Ishikawa (cell line): ENCODE measurements at regions not wholly inside any gene's neighbourhood (a gene's known extent, or its start where the extent isn't known, plus 50 kb on each side); places are given as distances from the start of the nearest gene placed in this dataset.

Experiments used
- CEBPB ChIP-seq: IDR thresholded peaks from 2 replicates; pipeline ENCODE4 v1.6.1; 2012
- CREB1 ChIP-seq: IDR thresholded peaks from 2 replicates; pipeline ENCODE4 v1.6.1; 2012; ENCODE audit warnings: low read depth
- EGR1 ChIP-seq: IDR thresholded peaks from 2 replicates; pipeline ENCODE4 v1.6.1; 2012
- EP300 ChIP-seq: IDR thresholded peaks from 2 replicates; pipeline ENCODE4 v1.6.1; 2012; ENCODE audit warnings: borderline replicate concordance
- FOXM1 ChIP-seq: IDR thresholded peaks from 2 replicates; pipeline ENCODE4 v1.6.1; 2012; ENCODE audit warnings: low read depth, borderline replicate concordance
- MAX ChIP-seq: IDR thresholded peaks from 2 replicates; pipeline ENCODE4 v1.6.1; 2012
- NFIC ChIP-seq: IDR thresholded peaks from 2 replicates; pipeline ENCODE4 v1.6.1; 2012
- RAD21 ChIP-seq: IDR thresholded peaks from 2 replicates; pipeline ENCODE4 v1.6.1; 2012; ENCODE audit warnings: low read depth
- TAF1 ChIP-seq: IDR thresholded peaks from 2 replicates; pipeline ENCODE4 v1.6.1; 2012; ENCODE audit warnings: low read depth, mild to moderate bottlenecking
- TCF12 ChIP-seq: IDR thresholded peaks from 2 replicates; pipeline ENCODE4 v1.6.1; 2012; ENCODE audit warnings: low read depth
- TEAD4 ChIP-seq: IDR thresholded peaks from 2 replicates; pipeline ENCODE4 v1.6.1; 2012
- USF1 ChIP-seq: IDR thresholded peaks from 2 replicates; pipeline ENCODE4 v1.6.1; 2012
- YY1 ChIP-seq: IDR thresholded peaks from 2 replicates; pipeline ENCODE4 v1.6.1; 2012; ENCODE audit warnings: low read depth
- ZBTB7A ChIP-seq: IDR thresholded peaks from 2 replicates; pipeline ENCODE4 v1.6.1; 2012; ENCODE audit warnings: low read depth
- TF ChIP-seq, protein P1 (sequence below): IDR thresholded peaks from 2 replicates; pipeline ENCODE4 v1.6.1; 2012; ENCODE audit warnings: low read depth, mild to moderate bottlenecking

- TF ChIP-seq YY1, result no peak
- no peak for TF ChIP-seq CEBPB
- TF ChIP-seq ZBTB7A, result no peak
- no peak for TF ChIP-seq RAD21
- TF ChIP-seq EGR1, result no peak
- no peak for TF ChIP-seq TCF12
- TF ChIP-seq TAF1, result no peak
- TF ChIP-seq NFIC, result no peak
- TF ChIP-seq FOXM1, result no peak
- TF ChIP-seq USF1, result no peak
- TF ChIP-seq MAX, result no peak
- TF ChIP-seq EP300, result no peak
- no peak for TF ChIP-seq CREB1
- TF ChIP-seq TEAD4, result no peak
- TF ChIP-seq, protein P1, sequence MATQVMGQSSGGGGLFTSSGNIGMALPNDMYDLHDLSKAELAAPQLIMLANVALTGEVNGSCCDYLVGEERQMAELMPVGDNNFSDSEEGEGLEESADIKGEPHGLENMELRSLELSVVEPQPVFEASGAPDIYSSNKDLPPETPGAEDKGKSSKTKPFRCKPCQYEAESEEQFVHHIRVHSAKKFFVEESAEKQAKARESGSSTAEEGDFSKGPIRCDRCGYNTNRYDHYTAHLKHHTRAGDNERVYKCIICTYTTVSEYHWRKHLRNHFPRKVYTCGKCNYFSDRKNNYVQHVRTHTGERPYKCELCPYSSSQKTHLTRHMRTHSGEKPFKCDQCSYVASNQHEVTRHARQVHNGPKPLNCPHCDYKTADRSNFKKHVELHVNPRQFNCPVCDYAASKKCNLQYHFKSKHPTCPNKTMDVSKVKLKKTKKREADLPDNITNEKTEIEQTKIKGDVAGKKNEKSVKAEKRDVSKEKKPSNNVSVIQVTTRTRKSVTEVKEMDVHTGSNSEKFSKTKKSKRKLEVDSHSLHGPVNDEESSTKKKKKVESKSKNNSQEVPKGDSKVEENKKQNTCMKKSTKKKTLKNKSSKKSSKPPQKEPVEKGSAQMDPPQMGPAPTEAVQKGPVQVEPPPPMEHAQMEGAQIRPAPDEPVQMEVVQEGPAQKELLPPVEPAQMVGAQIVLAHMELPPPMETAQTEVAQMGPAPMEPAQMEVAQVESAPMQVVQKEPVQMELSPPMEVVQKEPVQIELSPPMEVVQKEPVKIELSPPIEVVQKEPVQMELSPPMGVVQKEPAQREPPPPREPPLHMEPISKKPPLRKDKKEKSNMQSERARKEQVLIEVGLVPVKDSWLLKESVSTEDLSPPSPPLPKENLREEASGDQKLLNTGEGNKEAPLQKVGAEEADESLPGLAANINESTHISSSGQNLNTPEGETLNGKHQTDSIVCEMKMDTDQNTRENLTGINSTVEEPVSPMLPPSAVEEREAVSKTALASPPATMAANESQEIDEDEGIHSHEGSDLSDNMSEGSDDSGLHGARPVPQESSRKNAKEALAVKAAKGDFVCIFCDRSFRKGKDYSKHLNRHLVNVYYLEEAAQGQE, result no peak
Observed at GRCh38 chr13:80945328-80945727, 604.4 kb upstream of the SPRY2 start.

- TF ChIP-seq, protein P1, result no peak
- no peak for TF ChIP-seq NFIC
- no peak for TF ChIP-seq MAX
- TF ChIP-seq USF1, result no peak
- no peak for TF ChIP-seq TAF1
- TF ChIP-seq TCF12, result no peak
- no peak for TF ChIP-seq EP300
- TF ChIP-seq RAD21, result no peak
- no peak for TF ChIP-seq ZBTB7A
- no peak for TF ChIP-seq YY1
- TF ChIP-seq EGR1, result no peak
- no peak for TF ChIP-seq CEBPB
- TF ChIP-seq FOXM1, result no peak
- TF ChIP-seq CREB1, result no peak
- TF ChIP-seq TEAD4, result no peak
Observed at GRCh38 chr13:80939581-80939980, 598.7 kb upstream of the SPRY2 start.

GRCh38 chr13:80931766-80932165, 590.8 kb upstream of the SPRY2 start:
- TF ChIP-seq TCF12, result no peak

DNA sequence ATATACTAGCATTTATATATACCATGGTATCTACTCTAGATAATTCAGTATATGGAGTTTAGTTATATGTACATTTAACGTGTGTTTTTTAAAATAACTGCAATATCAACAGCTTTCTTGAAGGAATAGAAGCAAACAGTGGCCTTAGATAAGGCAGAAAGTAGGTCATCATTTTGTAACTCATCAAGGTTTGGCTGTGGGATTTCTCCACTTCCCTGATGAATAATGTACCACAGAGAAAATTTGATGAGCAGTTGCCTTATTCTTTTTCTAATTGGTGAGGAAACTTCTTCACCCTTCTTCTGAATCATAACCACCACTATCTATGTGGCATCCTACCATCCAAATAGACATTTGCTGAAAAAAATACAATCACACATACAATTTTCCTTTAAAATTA, 590.2 kb upstream of the SPRY2 start:
- TF ChIP-seq TEAD4 (no peak), RAD21 (no peak), EP300 (no peak), TCF12 (no peak), USF1 (no peak)
- TF ChIP-seq, protein P1, result no peak

DNA sequence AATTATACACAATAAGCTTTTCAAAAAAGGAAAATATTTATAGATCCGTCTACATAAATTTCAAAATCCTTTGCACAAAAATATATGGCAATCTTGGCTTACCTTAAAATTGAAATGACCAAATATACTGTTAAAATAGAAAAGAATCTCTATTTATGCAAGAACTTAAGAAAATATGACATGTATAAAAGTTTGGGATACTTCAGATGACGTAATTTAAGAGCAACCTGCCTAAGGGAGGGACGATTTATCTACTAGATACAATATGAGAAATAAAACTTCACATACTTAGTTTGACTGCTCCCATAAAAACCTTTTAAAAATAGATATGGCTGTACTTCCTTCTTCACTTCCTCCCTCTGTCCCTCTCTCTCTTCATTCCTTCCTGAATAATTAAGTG, 587.3 kb upstream of the SPRY2 start:
- no peak for TF ChIP-seq EGR1
- TF ChIP-seq CREB1, result no peak
- TF ChIP-seq FOXM1, result no peak
- TF ChIP-seq USF1, result no peak
- TF ChIP-seq, protein P1, result no peak
